BE2C (cell line): ENCODE measurements at regions not wholly inside any gene's neighbourhood (a gene's known extent, or its start where the extent isn't known, plus 50 kb on each side); places are given as distances from the start of the nearest gene placed in this dataset.
"Not testable (repeated sequence)": the region's sequence is repeated elsewhere in the genome, so short reads cannot be mapped to it uniquely, and the experiment has no call there.

Experiments
- DNase-seq: peaks from one replicate; pipeline ENCODE4 v3.0.0-alpha.2; 2020
- H3K27me3 ChIP-seq: fragments of 250-450 bp; sonication (Bioruptor Pico); 2 replicates; pipeline ENCODE4 v1.5.1; 2020; ENCODE audit warnings: mild to moderate bottlenecking
- H3K36me3 ChIP-seq: fragments of 250-450 bp; sonication (Bioruptor Pico); 2 replicates; pipeline ENCODE4 v1.5.1; 2020; ENCODE audit warnings: mild to moderate bottlenecking
- H3K4me1 ChIP-seq: fragments of 250-450 bp; sonication (Bioruptor Pico); 2 replicates; pipeline ENCODE4 v1.5.1; 2020
- H3K4me3 ChIP-seq: 2 replicates; pipeline ENCODE4 v1.5.1; 2011; ENCODE audit warnings: low read depth, low read length
- H3K9me3 ChIP-seq: fragments of 250-450 bp; sonication (Bioruptor Pico); 2 replicates; pipeline ENCODE4 v1.5.1; 2020
- TF ChIP-seq, protein P1 (sequence below): IDR thresholded peaks from 2 replicates; pipeline ENCODE4 v1.5.1; 2012; ENCODE audit warnings: mild to moderate bottlenecking, low read depth, low read length

DNA sequence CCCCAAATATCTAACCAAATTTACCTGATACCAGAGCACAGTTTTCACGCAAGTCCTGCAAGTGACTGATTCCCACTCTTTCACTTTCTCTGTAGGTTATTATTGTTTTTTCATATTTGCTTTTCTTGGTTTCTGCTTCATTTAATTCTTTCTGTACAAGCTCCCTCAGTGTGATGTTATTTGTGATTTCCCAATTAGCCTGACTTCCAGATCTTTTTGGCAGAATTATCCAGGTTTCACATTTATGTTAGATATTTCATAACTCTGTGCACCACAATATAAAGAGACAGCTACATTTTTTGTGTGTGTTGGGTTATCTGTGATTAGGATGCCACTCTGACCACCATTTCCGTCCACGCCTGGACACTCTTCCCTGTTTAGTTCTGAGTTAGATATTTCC is 381.5 kb upstream of the CNTNAP2 start:
- no peaks in the 10 kb centered on the region for H3K27me3 ChIP-seq
- H3K4me1 ChIP-seq, result no peaks in the 10 kb centered on the region
- TF ChIP-seq, protein P1, sequence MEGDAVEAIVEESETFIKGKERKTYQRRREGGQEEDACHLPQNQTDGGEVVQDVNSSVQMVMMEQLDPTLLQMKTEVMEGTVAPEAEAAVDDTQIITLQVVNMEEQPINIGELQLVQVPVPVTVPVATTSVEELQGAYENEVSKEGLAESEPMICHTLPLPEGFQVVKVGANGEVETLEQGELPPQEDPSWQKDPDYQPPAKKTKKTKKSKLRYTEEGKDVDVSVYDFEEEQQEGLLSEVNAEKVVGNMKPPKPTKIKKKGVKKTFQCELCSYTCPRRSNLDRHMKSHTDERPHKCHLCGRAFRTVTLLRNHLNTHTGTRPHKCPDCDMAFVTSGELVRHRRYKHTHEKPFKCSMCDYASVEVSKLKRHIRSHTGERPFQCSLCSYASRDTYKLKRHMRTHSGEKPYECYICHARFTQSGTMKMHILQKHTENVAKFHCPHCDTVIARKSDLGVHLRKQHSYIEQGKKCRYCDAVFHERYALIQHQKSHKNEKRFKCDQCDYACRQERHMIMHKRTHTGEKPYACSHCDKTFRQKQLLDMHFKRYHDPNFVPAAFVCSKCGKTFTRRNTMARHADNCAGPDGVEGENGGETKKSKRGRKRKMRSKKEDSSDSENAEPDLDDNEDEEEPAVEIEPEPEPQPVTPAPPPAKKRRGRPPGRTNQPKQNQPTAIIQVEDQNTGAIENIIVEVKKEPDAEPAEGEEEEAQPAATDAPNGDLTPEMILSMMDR, result no peak
- H3K9me3 ChIP-seq, result no peaks in the 10 kb centered on the region; the same call in 1 of the 2 replicates
- no peaks in the 10 kb centered on the region for H3K36me3 ChIP-seq
- no peak for DNase-seq
- no peak overlapping the region for H3K4me3 ChIP-seq

DNA sequence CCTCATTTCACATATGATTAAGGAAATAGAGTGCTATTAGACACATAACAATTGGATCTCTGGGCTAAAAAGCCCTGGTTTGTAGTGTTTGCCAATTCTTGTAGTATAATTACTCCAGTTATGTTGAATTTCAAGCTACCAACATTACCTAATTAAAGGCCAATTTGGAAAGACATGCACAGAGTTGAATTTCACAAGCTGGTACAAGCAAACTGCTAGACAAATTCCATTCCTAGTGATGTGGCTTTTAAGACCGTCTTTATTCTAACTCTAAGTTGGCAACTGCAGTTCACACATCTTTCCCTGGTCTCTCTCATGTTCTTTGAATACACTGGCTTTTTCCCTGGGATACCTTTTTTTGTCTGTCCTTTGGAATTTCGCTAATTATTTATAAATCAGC is 384.1 kb upstream of the CNTNAP2 start:
- no peaks in the 10 kb centered on the region for H3K36me3 ChIP-seq
- TF ChIP-seq, protein P1, result no peak
- H3K27me3 ChIP-seq, result no peaks in the 10 kb centered on the region
- no peak for DNase-seq
- H3K9me3 ChIP-seq, result no peaks in the 10 kb centered on the region
- H3K4me1 ChIP-seq, result no peaks in the 10 kb centered on the region
- H3K4me3 ChIP-seq, result no peak overlapping the region

DNA sequence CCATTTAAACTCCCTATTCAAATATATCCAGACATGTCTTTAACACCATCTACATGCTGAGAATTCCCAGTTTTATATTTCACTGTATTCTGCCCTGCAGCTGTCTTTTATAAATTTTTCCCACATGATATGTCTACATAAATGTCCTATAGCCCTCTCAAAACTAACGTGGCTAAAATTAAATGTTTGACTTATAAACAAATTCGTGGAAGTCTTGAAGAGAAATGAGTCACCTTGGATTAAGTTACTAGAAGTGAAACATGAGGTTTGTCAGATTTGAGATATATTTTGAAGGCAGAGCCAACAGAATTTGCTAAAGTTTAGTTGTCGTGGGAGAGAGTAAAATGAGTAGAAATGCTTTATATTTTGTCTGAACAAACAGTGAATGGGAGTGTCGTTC is 386.9 kb upstream of the CNTNAP2 start:
- no peak overlapping the region for H3K4me3 ChIP-seq
- TF ChIP-seq, protein P1, result no peak
- DNase-seq, result no peak
- no peaks in the 10 kb centered on the region for H3K27me3 ChIP-seq
- no peaks in the 10 kb centered on the region for H3K9me3 ChIP-seq
- no peaks in the 10 kb centered on the region for H3K4me1 ChIP-seq
- H3K36me3 ChIP-seq, result no peaks in the 10 kb centered on the region

DNA sequence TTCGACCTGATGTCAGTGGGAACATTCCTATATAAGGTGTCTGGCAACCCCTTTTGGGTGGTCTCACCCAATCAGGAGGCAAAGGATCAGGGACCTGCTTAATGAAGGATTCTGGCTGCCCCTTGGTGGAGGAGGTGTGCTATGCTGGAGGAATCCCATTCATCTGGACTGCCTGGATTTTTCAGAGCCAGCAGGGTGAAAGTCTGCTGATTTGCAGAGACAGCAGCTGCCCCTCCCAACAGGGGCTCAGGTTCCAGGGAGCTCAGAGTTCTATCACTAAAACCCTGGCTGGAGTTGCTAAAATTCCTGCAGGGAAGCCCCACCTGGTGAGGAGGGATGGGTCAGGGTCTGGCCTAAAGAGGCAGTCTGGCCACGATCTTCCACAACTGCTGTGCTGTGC is 398.5 kb upstream of the CNTNAP2 start:
- TF ChIP-seq, protein P1, result no peak
- Histone ChIP-seq H3K27me3 (no peaks in the 10 kb centered on the region), H3K9me3 (no peaks in the 10 kb centered on the region; the same call in 1 of the 2 replicates), H3K36me3 (no peaks in the 10 kb centered on the region), H3K4me3 (no peak overlapping the region), H3K4me1 (no peaks in the 10 kb centered on the region)
- DNase-seq, result no peak

DNA sequence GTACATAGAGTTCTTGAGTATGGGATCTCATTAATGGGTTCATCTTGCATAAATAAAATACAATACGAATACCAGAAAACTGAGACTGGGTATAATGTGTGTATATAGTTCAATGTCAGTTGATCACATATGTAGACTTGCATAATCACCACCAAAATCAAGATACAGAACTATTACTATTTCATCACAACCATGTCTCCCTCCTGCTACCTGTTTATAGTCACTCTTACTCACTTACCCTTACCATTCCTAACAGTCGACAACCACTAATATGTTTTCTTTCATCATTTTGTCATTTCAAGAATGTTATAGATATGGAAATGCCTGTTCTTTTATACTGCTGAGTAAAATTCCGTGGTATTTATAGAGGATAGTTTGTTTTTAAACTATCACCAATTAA is 416.1 kb upstream of the CNTNAP2 start:
- DNase-seq, result no peak
- H3K9me3 ChIP-seq, result no peaks in the 10 kb centered on the region
- TF ChIP-seq, protein P1, result no peak
- no peaks in the 10 kb centered on the region for H3K4me1 ChIP-seq
- no peaks in the 10 kb centered on the region for H3K27me3 ChIP-seq
- H3K36me3 ChIP-seq, result no peaks in the 10 kb centered on the region
- no peak overlapping the region for H3K4me3 ChIP-seq

DNA sequence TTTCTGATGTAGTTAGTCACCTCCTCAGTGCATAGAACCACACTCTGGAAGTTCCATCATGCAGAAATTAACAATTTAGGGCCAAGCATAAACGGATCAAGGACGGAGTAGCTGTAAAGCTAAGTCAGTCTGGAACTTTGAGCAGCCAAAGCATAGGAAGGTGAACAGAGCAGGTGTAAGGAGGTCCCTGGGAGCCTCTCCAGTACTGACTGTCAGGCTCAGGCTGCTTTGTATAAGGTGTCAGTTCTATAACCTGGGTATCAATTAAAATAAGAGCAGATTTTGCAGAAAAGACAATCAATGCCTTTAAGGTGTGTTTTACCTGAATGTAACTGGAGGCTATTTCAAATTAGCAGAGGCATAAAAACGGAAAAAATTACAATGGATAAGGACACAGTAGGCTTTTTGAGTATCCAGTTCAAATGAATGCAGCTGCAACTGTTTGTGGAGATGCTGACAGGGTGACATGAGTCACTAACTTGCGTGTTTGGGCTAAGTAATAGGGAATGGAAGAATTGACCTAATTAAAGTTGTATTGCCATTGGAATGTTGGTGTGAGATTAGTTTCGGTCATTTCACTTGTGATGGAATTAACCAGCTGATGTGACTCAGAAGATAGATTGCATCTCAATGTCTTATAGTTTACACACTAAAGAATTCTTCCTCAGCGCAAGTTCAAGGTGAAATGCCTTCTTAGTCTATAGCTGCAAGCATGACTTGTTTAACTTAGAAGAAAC is 417.9 kb upstream of the CNTNAP2 start:
- no peak overlapping the region for H3K4me3 ChIP-seq
- H3K36me3 ChIP-seq, result no peaks in the 10 kb centered on the region
- TF ChIP-seq, protein P1, result no peak
- H3K27me3 ChIP-seq, result no peaks in the 10 kb centered on the region
- DNase-seq, result no peak
- no peaks in the 10 kb centered on the region for H3K4me1 ChIP-seq
- no peaks in the 10 kb centered on the region for H3K9me3 ChIP-seq

DNA sequence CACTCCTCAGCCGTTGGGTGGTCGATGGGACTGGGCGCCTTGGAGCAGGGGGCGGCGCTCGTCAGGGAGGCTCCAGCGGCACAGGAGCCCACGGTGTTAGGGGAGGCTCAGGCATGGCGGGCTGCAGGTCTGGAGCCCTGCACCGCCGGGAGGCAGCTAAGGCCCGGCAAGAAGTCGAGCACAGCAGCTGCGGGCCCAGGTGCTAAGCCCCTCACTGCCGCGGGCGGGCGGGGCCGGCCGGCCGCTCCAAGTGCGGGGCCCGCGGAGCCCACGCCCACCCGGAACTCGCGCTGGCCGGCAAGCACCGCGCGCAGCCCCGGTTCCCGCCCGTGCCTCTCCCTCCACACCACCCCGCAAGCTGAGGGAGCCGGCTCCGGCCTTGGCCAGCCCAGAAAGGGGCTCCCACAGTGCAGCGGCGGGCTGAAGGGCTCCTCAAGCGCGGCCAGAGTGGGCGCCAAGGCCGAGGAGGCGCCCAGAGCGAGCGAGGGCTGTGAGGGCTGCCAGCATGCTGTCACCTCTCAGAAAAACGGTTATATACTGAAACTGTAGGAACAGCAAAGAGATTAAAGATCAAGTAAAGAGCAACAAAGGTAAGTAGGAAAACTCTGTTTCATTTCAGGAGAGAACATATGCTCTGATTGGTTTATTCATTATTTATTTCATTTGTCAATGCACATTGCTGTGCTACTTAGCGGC is 419.0 kb upstream of the CNTNAP2 start:
- H3K4me3 ChIP-seq, H3K4me1 ChIP-seq, H3K9me3 ChIP-seq, H3K36me3 ChIP-seq, DNase-seq, H3K27me3 ChIP-seq: not testable (repeated sequence)
